Neural cell (in vitro differentiated cells): ENCODE measurements at regions not wholly inside any gene's neighbourhood (a gene's known extent, or its start where the extent isn't known, plus 50 kb on each side); places are given as distances from the start of the nearest gene placed in this dataset.

Source experiments
- EZH2 ChIP-seq: fragments of 200-600, 300-800 bp; shearing (Covaris generic), sonication (generic); IDR thresholded peaks from 2 replicates; pipeline ENCODE4 v1.6.1; 2014; ENCODE audit warnings: antibody characterized with exemption, low read length, borderline replicate concordance, mild to moderate bottlenecking; ENCODE audit not compliant: insufficient read depth, poor library complexity, severe bottlenecking
- TF ChIP-seq, protein P1 (sequence below): fragments of 450-650 bp; IDR thresholded peaks from 2 replicates; pipeline ENCODE4 v1.5.1; 2014; ENCODE audit warnings: antibody characterized with exemption, mild to moderate bottlenecking, moderate library complexity; ENCODE audit not compliant: poor library complexity, severe bottlenecking

DNA sequence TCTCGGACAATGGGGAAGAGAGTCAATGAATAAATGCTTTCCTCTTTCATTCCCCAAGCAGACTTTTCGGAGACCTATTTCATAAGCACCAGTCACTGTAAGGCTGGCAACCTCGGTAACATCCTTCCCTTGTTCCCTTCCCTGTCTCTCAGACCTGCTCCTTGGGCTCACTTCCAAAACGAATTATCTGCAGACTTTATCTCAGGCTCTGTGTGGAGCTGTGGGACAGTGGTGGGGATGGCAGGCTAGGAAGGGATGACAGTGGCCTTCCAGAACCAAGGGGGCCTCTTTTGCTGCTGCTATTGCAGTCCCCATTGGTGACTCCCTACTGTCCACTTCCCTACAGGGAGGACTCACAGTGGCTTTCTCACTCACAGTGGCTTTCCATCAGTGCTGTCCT, 185.6 kb upstream of the MEX3C start:
- no peak for TF ChIP-seq EZH2
- TF ChIP-seq, protein P1, sequence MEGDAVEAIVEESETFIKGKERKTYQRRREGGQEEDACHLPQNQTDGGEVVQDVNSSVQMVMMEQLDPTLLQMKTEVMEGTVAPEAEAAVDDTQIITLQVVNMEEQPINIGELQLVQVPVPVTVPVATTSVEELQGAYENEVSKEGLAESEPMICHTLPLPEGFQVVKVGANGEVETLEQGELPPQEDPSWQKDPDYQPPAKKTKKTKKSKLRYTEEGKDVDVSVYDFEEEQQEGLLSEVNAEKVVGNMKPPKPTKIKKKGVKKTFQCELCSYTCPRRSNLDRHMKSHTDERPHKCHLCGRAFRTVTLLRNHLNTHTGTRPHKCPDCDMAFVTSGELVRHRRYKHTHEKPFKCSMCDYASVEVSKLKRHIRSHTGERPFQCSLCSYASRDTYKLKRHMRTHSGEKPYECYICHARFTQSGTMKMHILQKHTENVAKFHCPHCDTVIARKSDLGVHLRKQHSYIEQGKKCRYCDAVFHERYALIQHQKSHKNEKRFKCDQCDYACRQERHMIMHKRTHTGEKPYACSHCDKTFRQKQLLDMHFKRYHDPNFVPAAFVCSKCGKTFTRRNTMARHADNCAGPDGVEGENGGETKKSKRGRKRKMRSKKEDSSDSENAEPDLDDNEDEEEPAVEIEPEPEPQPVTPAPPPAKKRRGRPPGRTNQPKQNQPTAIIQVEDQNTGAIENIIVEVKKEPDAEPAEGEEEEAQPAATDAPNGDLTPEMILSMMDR = no peak
